Stimulated activated CD8-positive, alpha-beta memory T cell treated with anti-CD3 and anti-CD28 coated beads, Interleukin-2, amount 100 ng/mL, for 48 hours (primary cell): ENCODE measurements at regions not wholly inside any gene's neighbourhood (a gene's known extent, or its start where the extent isn't known, plus 50 kb on each side); places are given as distances from the start of the nearest gene placed in this dataset.
"Not testable (repeated sequence)": the region's sequence is repeated elsewhere in the genome, so short reads cannot be mapped to it uniquely, and the experiment has no call there.

Experiments used
- DNase-seq, 2 donors: peaks; one replicate each; pipeline ENCODE4 v3.0.0-alpha.2; 2020; ENCODE audit warnings: low read depth in 2 of 2

DNA sequence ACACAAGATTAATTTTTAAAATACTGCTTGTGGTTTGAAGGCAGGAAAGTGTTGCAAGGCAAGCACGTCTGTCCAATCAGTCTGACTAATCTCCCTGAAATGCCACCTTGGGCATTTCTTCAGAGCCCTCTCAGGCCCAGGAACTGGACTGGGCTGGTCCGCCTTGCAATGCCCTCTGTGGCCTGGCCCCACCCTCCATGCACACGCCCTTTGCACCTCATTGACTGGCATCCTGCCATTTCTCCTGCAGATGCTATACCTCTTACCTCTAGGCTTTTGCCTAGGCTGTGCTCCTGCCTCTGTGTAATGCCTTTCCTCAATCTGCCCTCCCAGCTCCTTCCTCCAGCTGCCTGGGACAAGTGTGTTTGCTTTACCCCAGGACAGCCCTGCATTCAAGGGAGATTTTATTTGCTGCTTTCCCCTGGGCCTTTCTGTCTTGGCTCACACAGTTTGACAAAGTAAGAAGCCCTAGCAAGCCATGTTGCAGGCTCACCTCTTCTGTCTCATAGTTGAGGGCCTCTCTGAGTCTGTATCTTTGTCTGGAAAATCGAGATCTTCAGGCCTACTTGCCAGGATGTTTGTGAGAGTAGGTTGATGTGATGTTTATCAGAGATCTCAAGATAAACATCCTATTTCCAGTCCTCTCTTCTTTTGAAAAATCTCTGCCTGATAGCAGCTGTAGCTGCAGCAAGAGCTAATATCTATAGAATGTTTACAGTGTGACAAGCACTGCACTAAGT, 149.2 kb upstream of the JUN start:
- DNase-seq = no peak

DNA sequence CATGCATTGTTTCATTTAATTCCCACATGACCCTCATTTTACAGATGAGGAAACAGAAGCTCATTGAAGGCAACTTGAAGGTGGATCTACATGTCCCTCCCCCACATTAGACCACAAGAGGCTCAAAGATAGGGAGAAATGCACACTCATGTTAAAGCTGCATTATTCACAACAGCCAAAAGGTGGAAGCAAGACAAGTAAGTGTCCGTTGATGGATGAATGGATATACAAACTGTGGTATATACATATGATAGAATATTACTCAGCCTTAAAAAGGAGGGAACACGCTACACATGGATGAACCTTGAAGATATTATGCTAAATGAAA, 149.7 kb upstream of the JUN start:
- DNase-seq = no peak

DNA sequence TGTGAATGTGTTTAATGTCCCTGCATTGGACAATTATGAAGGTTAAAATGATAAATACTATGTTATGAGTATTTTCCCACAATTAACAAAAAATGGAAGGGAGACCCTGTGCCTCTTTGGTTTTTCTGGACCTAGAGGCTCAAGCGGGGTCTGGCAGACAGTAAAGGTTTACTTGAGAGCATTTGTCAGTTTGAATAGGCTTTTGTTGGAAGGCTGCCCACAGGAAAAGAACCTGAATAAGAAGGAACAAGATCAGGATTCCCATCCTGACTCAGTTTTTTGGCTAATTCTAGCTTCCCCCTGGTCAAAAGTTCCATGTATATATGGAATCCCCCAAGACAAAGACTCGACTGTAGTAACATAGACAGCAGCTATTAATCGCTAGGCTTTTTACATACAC, 150.9 kb upstream of the JUN start:
- no peak for DNase-seq

DNA sequence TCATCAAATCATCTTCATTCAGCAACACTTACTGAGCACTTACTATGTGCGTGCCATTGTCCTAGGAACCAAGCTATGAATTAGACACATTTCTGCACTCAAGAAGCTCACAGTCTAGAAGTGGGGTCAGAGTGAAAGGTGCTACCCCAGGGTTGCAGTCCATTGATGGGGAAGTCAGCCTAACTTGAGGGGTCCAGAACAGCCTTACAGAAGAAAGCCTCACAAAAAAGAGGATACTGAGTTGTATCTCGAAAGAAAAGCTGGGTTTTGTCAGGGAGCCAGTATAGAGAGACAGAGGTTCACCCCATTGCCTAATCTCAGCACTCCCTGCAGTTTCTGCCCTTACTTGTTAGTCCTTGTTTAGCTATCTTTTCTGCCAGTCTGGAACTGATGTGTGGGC, 153.1 kb upstream of the JUN start:
- DNase-seq = no peak

DNA sequence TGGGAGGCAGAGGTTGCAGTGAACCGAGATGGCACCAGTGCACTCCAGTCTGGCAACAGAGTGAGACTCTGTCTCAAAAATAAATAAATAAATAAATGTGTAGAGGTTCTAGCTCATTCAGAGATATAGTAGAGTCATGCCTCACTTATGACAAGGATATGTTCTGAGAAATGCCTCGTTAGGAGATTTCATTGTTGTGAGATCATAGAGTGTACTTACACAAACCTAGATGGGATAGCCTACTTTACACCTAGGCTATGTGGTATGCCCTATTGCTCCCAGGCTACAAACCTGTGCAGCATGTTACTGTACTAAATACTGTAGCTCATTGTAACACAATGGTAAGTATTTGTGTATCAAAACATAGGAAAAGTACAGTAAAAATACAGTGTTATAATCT, 155.3 kb upstream of the JUN start:
- no peak for DNase-seq

DNA sequence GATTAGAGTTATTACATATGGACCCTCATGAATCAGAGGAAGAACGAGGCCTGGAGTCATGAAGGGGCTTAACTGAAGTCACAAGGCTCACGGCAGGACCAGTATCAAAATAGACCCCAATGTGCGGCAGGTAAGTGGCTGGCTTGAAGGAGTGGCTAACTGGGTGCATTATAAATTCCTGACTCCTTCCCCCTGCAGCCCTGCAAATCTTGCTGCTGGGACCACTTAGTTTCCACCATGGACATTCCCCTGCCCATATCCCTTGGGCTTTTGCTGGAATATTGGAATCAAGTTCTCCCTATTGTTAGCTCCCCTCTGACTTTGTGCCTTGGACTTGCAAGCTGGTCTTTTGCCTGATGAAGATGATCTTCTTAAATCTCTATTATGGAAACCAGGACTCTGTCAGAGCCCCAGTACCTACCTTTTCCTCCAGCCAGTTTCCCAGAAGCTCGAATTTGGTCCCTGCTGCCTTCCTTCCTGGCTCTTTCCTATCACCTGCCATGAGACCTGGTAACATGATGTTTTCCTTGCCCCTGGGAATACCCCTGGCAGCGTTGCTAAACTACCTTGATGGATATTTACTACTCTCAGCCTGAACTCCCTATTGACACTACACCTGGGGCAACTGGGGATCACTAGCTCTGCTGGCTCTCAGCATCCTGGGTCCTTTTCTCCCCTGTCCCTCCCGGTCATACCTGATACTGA, 156.0 kb upstream of the JUN start:
- no peak for DNase-seq

- no peak for DNase-seq
Observed at GRCh38 chr1:58941471-58942289, 157.8 kb upstream of the JUN start.

GRCh38 chr1:58942759-58943191, 158.9 kb upstream of the JUN start:
- DNase-seq = no peak

GRCh38 chr1:58943776-58944175, 159.9 kb upstream of the JUN start:
- DNase-seq = no peak

- no peak for DNase-seq
Observed at GRCh38 chr1:58944439-58944838, 160.6 kb upstream of the JUN start.

GRCh38 chr1:58946390-58946789, 162.5 kb upstream of the JUN start:
- DNase-seq = no peak

DNA sequence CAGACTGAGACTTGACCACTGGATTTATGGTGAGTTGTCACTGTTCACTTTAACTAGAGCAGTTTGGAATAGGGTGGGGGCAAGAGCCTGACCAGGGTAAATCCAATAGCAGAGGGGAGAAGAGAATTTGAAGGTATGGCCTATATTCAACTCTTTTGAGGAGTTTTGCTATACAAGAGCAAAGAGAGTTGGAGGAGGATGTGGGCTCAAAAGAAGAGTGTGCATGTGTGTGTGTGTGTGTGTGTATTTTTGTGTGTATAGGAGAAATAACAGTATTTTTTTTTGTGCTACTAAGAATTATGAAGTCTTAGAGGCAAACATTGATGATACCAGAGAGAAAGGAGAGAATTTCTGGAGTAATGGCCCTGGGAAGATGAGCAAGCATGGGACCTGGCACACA, 164.8 kb upstream of the JUN start:
- DNase-seq = no peak

DNA sequence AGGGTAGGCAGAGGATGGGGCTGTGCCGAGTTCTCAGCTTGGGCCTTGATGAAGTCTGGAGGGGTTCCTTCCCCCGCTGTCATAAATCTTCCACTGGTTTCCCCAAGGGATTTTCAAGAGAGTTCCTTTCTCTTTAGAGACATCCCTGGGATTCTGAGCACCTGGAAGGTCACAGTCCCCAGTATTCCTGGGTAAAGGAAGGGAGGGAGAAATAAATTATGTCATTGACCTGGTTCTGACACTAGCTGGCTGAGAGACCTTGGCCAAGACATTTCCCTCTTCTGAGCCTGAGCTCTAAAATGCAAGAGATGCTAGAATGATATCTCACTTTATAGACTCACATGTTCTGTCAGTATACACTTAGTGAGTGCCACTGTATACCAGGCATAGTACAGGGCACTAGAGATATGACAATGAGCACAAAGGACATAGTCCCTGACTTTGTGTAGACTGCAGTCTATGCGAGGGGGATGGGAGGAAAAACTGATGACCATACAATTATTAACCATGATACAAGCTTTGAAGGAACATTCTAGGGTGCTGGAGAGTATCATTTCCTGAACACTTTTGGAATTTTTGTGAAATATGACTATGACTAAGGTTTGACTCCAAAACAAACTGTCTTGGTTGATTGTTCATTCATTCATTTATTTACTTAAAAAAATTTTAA, 165.8 kb upstream of the JUN start:
- no peak for DNase-seq

GRCh38 chr1:58950897-58951296, 167.1 kb upstream of the JUN start:
- DNase-seq = no peak

- DNase-seq = not testable (repeated sequence)
Observed at GRCh38 chr1:58953951-58954350, 170.1 kb upstream of the JUN start.

DNA sequence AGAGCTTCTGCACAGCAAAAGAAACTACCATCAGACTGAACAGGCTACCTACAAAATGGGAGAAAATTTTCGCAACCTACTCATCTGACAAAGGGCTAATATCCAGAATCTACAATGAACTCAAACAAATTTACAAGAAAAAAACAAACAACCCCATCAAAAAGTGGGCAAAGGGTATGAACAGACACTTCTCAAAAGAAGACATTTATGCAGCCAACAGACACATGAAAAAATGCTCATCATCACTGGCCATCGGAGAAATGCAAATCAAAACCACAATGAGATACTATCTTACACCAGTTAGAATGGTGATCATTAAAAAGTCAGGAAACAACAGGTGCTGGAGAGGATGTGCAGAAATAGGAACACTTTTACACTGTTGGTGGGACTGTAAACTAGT, 179.4 kb upstream of the JUN start:
- DNase-seq = not testable (repeated sequence)

- DNase-seq = no peak
Observed at GRCh38 chr1:58964428-58964827, 180.6 kb upstream of the JUN start.

DNA sequence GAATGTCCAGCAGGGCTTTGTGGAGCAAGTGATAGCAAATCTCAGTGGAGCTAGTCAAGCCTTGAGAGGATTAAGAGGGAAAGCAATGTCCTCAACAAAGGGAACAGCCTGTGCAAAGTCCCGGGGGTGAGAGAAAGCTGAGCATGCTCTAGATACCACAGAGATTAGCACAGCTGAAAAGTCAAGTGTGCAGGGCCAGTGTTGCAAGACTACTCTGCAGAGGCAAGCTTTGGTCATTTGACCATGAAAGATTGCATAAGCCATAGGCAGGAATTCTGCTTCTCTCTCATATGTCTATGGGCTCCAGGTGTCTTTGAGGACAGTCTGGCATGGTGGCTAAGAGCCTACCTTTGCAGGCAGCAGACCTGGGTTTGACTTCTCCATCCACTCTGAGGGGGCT, 181.0 kb upstream of the JUN start:
- DNase-seq = no peak

GRCh38 chr1:58966103-58966916, 182.5 kb upstream of the JUN start:
- no peak for DNase-seq

- DNase-seq = no peak
Observed at GRCh38 chr1:58966917-58967740, 183.3 kb upstream of the JUN start.
